Mucosa of descending colon (tissue), 3 donors: ENCODE measurements at regions not wholly inside any gene's neighbourhood (a gene's known extent, or its start where the extent isn't known, plus 50 kb on each side); places are given as distances from the start of the nearest gene placed in this dataset.

Experiments used
- ATAC-seq: fragments of 200-7000 bp; cut with Tn5 transposase; one replicate; pipeline ENCODE4 v1.9.1; 2020; ENCODE audit warnings: mild to moderate bottlenecking, moderate library complexity
- DNase-seq, 3 donors: peaks; one replicate each; pipeline ENCODE4 v3.0.0-alpha.2; 2020
- H3K36me3 ChIP-seq: fragments of 200-600 bp; one replicate; pipeline ENCODE4 v1.8.0; 2021; ENCODE audit warnings: low read depth, mild to moderate bottlenecking
- H3K4me1 ChIP-seq: fragments of 200-600 bp; one replicate; pipeline ENCODE4 v1.8.0; 2021; ENCODE audit warnings: low read depth, mild to moderate bottlenecking
- H3K4me3 ChIP-seq: fragments of 200-600 bp; one replicate; pipeline ENCODE4 v1.8.0; 2021; ENCODE audit warnings: mild to moderate bottlenecking
- H3K9me3 ChIP-seq: fragments of 200-600 bp; one replicate; pipeline ENCODE4 v1.8.0; 2021; ENCODE audit warnings: mild to moderate bottlenecking
- intact Hi-C, 2 donors: fragments of 100-400 bp; cut with DNase I in 1 of 2; cut with micrococcal nuclease in 1 of 2; formaldehyde crosslinking; loops; one replicate each; pipeline versions ENCODE4 v1.11.0 to v1.11.1; 2022; cut with DNase I, micrococcal nuclease
- TF ChIP-seq, protein P1 (sequence below): fragments of 200-600 bp; IDR thresholded peaks from one replicate; pipeline ENCODE4 v1.8.0; 2022; ENCODE audit warnings: antibody characterized with exemption, mild to moderate bottlenecking
- donor health status: DM: no; HTN: no; CAD: no; lungs with moderate emphysema.
- donor health status: DM: no; HTN: no; CAD: no.
- donor health status: DM: no; HTN: yes; CAD: no.

DNA sequence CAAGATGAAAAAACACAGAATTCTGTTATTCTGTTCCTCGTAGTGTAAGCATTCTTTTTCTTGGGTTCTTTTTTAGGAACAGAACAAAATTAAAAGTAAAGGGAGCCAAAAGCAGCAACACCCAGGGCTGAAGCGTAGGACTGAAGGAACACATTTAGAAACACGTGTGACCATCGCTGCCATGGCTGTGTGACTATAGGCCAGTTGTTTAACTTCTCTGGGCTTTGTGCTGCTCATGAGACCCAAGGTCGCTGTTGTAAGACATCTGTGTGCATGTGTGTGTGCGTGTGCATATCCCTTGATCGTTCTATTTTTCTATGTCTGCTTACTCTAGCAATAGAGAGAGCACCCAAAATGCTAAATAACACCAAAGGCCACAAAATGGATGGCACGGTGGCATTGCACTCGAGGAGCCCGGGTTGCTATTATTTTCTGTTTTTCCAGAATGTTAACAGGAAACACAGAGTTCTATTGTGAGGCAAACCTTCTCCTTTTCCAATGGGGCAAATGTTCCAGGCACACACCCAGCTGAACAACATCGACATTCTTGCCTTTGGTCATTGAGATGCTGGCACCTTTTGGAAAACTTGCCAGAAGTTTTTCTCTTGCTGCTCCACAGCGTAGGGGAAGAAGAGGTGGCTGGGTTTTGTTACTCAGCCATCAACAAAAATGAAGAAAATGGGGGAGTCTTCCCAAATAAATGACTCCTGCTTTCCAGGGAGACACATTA lies 267.8 kb upstream of the ECI2 start:
- Histone ChIP-seq H3K4me3 (no peak overlapping the region), H3K9me3 (no peaks in the 10 kb centered on the region), H3K36me3 (no peaks in the 10 kb centered on the region), H3K4me1 (no peaks in the 10 kb centered on the region)
- TF ChIP-seq, protein P1, sequence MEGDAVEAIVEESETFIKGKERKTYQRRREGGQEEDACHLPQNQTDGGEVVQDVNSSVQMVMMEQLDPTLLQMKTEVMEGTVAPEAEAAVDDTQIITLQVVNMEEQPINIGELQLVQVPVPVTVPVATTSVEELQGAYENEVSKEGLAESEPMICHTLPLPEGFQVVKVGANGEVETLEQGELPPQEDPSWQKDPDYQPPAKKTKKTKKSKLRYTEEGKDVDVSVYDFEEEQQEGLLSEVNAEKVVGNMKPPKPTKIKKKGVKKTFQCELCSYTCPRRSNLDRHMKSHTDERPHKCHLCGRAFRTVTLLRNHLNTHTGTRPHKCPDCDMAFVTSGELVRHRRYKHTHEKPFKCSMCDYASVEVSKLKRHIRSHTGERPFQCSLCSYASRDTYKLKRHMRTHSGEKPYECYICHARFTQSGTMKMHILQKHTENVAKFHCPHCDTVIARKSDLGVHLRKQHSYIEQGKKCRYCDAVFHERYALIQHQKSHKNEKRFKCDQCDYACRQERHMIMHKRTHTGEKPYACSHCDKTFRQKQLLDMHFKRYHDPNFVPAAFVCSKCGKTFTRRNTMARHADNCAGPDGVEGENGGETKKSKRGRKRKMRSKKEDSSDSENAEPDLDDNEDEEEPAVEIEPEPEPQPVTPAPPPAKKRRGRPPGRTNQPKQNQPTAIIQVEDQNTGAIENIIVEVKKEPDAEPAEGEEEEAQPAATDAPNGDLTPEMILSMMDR = no peak
- ATAC-seq (no peak), DNase-seq (no peak)
- intact Hi-C loops = no loop called here

DNA sequence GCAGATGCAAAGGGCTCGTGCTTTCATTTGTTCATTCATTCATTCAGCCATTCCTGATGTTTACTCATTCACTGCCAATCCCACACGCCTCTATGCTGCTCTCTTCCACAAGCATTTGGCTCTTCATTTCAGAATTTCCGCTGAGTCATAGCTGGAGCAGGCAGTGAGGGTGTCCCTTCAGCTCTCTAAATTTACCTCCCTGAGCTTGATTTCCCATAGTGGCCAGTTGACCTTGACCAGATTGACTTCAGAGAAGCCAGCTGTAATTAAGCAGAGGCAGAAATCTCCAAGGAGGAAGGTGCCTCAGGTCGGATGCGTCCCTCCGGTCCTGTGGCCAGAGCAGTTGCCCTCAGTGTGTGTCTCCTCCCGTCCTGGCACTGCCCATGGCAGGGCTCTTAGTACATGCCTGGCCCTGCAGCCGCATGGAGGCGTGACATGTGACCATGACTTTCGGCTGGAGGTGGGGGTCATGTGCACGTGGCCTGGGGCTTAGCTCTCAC lies 267.2 kb upstream of the ECI2 start:
- ATAC-seq = peak; percentile 49
- DNase-seq = peak in 1 of 3 donors; percentile 10

DNA sequence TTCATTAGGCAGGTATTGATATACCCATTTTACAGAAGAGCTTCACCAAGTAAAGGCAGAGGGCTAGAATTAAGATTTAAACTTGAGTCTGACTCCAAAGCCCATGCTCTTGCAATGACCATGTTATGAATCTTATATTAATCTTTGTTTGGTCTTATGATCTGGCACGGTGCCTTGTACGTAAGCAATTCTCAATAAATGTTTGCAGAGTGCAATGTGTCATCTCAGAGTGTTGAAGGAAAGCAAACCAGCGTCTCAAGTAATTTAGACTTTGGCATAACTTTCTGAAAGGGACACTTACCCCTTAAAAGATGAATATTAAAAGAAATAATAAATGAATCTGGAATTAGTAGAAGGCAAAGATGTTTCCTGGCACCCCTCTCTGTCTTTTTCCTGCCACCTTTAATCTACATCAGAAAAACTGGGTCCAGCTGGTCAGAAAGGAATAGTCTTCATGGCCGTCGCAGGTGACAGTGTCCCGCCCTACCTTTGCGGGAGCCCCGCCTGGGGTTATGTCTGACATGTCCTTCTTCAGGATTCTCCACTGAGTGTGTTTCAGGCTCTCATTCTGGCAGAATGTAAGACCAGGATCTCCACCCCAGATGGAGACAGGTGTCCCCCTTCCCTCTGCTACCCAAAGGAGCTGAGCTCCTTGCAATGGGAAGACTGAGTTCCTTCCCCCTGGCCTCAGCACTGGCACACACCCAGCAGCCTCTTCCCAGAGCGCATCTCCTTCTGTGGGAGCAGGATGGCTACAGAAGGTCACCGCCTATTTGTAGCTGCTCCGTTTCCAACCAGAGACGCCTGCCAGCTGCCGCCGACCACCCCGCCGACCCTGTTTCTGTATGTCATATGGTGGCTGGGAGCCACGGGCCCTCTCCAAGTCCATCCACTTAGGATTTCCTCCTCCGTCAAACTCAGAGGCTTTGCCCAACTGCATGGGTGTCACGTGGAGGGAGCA lies 266.3 kb upstream of the ECI2 start:
- ATAC-seq (peak; percentile 17), DNase-seq (peak in 1 of 3 donors; percentile 27)
- TF ChIP-seq, protein P1 = no peak
- Histone ChIP-seq H3K4me3 (no peak overlapping the region), H3K4me1 (no peaks in the 10 kb centered on the region), H3K36me3 (no peaks in the 10 kb centered on the region), H3K9me3 (no peaks in the 10 kb centered on the region)
- intact Hi-C loops = no loop called here

More for the DNA sequence above, 267.2 kb upstream of the ECI2 start:
- Histone ChIP-seq H3K9me3 (no peaks in the 10 kb centered on the region), H3K4me1 (no peaks in the 10 kb centered on the region), H3K36me3 (no peaks in the 10 kb centered on the region), H3K4me3 (no peak overlapping the region)
- TF ChIP-seq, protein P1 = no peak
- intact Hi-C loops = no loop called here

DNA sequence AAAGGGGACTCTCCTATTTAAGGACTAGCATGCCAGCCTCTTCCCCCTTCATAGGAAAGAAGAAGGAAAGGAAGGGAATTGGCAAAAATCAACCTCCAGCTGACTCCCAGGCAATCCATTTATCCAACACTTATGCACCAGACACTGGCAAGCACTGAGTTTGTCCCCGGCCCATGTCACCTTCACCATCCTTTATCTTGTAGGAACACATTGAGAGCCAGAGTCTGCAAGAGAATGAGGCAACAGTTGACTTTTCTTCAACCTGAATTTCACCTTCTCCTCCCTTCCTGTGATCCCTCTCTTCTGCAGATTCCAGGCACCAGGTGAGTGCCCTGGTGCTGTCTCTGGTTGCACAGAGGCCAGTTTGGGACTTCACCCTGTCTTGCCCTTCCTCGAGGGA lies 264.3 kb upstream of the ECI2 start:
- Histone ChIP-seq H3K9me3 (no peaks in the 10 kb centered on the region), H3K36me3 (no peaks in the 10 kb centered on the region), H3K4me3 (no peak overlapping the region), H3K4me1 (no peaks in the 10 kb centered on the region)
- intact Hi-C loops = no loop called here
- ATAC-seq (no peak), DNase-seq (no peak)
- TF ChIP-seq, protein P1 = no peak

DNA sequence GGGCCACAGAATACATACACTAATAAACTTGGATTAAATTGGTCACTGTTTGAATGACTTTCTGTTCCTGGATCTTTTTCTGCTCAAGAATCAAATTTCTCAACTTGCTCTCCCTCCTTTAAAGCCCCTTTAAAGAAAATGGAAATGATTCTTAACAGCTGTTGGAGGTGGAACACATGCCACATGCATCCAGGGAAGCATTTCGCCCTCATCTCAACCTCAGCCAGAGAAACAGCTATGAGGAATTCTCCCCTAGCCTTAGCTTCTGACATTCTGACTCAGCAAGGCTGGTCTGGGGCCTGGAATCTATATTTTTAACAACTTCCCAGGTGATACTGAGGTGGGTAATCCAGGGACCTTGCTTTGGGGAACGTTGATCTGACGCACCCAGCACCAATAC lies 263.4 kb upstream of the ECI2 start:
- Histone ChIP-seq H3K36me3 (no peaks in the 10 kb centered on the region), H3K9me3 (no peaks in the 10 kb centered on the region), H3K4me1 (no peaks in the 10 kb centered on the region), H3K4me3 (no peak overlapping the region)
- no peak for DNase-seq
- TF ChIP-seq, protein P1 = no peak
- no peak for ATAC-seq
- intact Hi-C loops = no loop called here
